Smooth muscle cell (in vitro differentiated cells): ENCODE measurements at regions not wholly inside any gene's neighbourhood (a gene's known extent, or its start where the extent isn't known, plus 50 kb on each side); places are given as distances from the start of the nearest gene placed in this dataset.

Experiments used
- DNase-seq: peaks from one replicate; lab custom pipeline; 2025; ENCODE audit not compliant: unreplicated experiment; lab: John Stamatoyannopoulos, UW
- H2AFZ ChIP-seq: fragments of 200-600 bp; sonication (generic); 2 replicates; pipeline ENCODE4 v1.6.0; 2016; ENCODE audit warnings: antibody characterized with exemption, low read depth, mild to moderate bottlenecking
- H3F3A ChIP-seq: fragments of 200-600 bp; sonication (generic); 2 replicates; pipeline ENCODE4 v1.6.0; 2017; ENCODE audit warnings: antibody characterized with exemption, low read depth
- H3K27ac ChIP-seq: fragments of 200-600 bp; sonication (generic); 2 replicates; pipeline ENCODE4 v1.5.1; 2016; ENCODE audit warnings: low read depth, mild to moderate bottlenecking
- H3K27me3 ChIP-seq: fragments of 200-600 bp; sonication (generic); 2 replicates; pipeline ENCODE4 v1.6.1; 2016; ENCODE audit warnings: low read depth, mild to moderate bottlenecking
- H3K36me3 ChIP-seq: fragments of 200-600 bp; sonication (generic); 2 replicates; pipeline ENCODE4 v1.5.1; 2016; ENCODE audit warnings: low read depth
- H3K4me1 ChIP-seq: fragments of 200-600 bp; sonication (generic); 2 replicates; pipeline ENCODE4 v1.5.1; 2016; ENCODE audit warnings: low read depth
- H3K4me2 ChIP-seq: fragments of 200-600 bp; sonication (generic); 2 replicates; pipeline ENCODE4 v1.6.0; 2016; ENCODE audit warnings: mild to moderate bottlenecking
- H3K4me3 ChIP-seq: fragments of 200-600 bp; sonication (generic); 2 replicates; pipeline ENCODE4 v1.5.1; 2016; ENCODE audit warnings: mild to moderate bottlenecking
- H3K79me2 ChIP-seq: fragments of 200-600 bp; sonication (generic); 2 replicates; pipeline ENCODE4 v1.6.0; 2016; ENCODE audit warnings: low read depth, mild to moderate bottlenecking
- H3K9ac ChIP-seq: fragments of 200-600 bp; sonication (generic); 2 replicates; pipeline ENCODE4 v1.6.0; 2016; ENCODE audit warnings: low read depth
- H3K9me3 ChIP-seq: fragments of 200-600 bp; sonication (generic); replicated peaks from 2 replicates; pipeline ENCODE4 v1.5.1; 2016; ENCODE audit warnings: low read depth
- H4K20me1 ChIP-seq: fragments of 200-600 bp; sonication (generic); 2 replicates; pipeline ENCODE4 v1.6.0; 2016; ENCODE audit warnings: low read depth
- CTCF ChIP-seq: fragments of 200-600 bp; sonication (generic); IDR thresholded peaks from 2 replicates; pipeline ENCODE4 v1.5.1; 2017; ENCODE audit warnings: borderline replicate concordance, mild to moderate bottlenecking, antibody characterized with exemption; ENCODE audit not compliant: insufficient read depth, poor library complexity, severe bottlenecking
- WGBS: methylation state at CpG from one replicate; pipeline ENCODE4 v1.1.7; 2016; ENCODE audit warnings: low lambda C conversion rate; 5-methylcytosine and 5-hydroxymethylcytosine counted together

GRCh38 chr1:36576551-36577110 lies 93.9 kb upstream of the CSF3R start:
- Histone ChIP-seq H3K9ac (no peak overlapping the region), H3K4me3 (no peak overlapping the region), H3F3A (no peaks in the 10 kb centered on the region), H3K4me1 (no peaks in the 10 kb centered on the region), H2AFZ (no peak overlapping the region), H3K9me3 (no peaks in the 10 kb centered on the region), H3K27ac (no peak overlapping the region), H3K36me3 (no peaks in the 10 kb centered on the region), H3K79me2 (no peaks in the 10 kb centered on the region), H3K4me2 (no peak overlapping the region), H3K27me3 (peaks cover 26% of the 10 kb centered on the region), H4K20me1 (no peaks in the 10 kb centered on the region)
- no peak for DNase-seq
- 54% methylated on average over 7 of the region's 7 CpGs for WGBS
- TF ChIP-seq CTCF: no peak

- Histone ChIP-seq H3K27ac (no peak overlapping the region), H3K36me3 (no peaks in the 10 kb centered on the region), H3K9me3 (no peaks in the 10 kb centered on the region), H3K4me2 (no peak overlapping the region), H3K27me3 (peaks cover 26% of the 10 kb centered on the region), H4K20me1 (no peaks in the 10 kb centered on the region), H3K9ac (no peak overlapping the region), H3K4me1 (no peaks in the 10 kb centered on the region), H2AFZ (no peak overlapping the region), H3K79me2 (no peaks in the 10 kb centered on the region), H3F3A (no peaks in the 10 kb centered on the region), H3K4me3 (no peak overlapping the region)
- 4% methylated on average over 7 of the region's 7 CpGs for WGBS
- peak; percentile 21 for DNase-seq
- peak; percentile 88 for TF ChIP-seq CTCF
Measured at GRCh38 chr1:36576118-36576517, 93.4 kb upstream of the CSF3R start.

GRCh38 chr1:36573445-36573844 lies 90.7 kb upstream of the CSF3R start:
- DNase-seq: no peak
- no peaks in the 10 kb centered on the region for H3K9me3 ChIP-seq
- no peak overlapping the region for H3K9ac ChIP-seq
- no peaks in the 10 kb centered on the region for H3K4me1 ChIP-seq
- no peak overlapping the region for H3K27ac ChIP-seq
- H3K4me3 ChIP-seq: no peak overlapping the region
- 69% methylated on average over 6 of the region's 6 CpGs for WGBS
- no peak for TF ChIP-seq CTCF
- no peaks in the 10 kb centered on the region for H3K79me2 ChIP-seq
- no peak overlapping the region for H2AFZ ChIP-seq
- H4K20me1 ChIP-seq: no peaks in the 10 kb centered on the region
- peaks cover 22% of the 10 kb centered on the region for H3K27me3 ChIP-seq
- H3F3A ChIP-seq: no peaks in the 10 kb centered on the region
- H3K36me3 ChIP-seq: no peaks in the 10 kb centered on the region
- H3K4me2 ChIP-seq: no peak overlapping the region

- Histone ChIP-seq H3K27ac (no peak overlapping the region), H3K9ac (no peak overlapping the region), H3K4me2 (no peak overlapping the region), H3K36me3 (no peaks in the 10 kb centered on the region), H2AFZ (no peak overlapping the region), H3K4me1 (no peaks in the 10 kb centered on the region), H3K9me3 (no peaks in the 10 kb centered on the region), H3K4me3 (no peak overlapping the region), H4K20me1 (no peaks in the 10 kb centered on the region), H3F3A (no peaks in the 10 kb centered on the region), H3K79me2 (no peaks in the 10 kb centered on the region), H3K27me3 (peaks cover 23% of the 10 kb centered on the region)
- no peak for TF ChIP-seq CTCF
- DNase-seq: no peak
- 77% methylated on average over 11 of the region's 11 CpGs for WGBS
Measured at GRCh38 chr1:36572906-36573305, 90.2 kb upstream of the CSF3R start.
